Epithelial cell of esophagus (primary cell): ENCODE measurements at regions not wholly inside any gene's neighbourhood (a gene's known extent, or its start where the extent isn't known, plus 50 kb on each side); places are given as distances from the start of the nearest gene placed in this dataset.

Source experiments
- DNase-seq: peaks from one replicate; pipeline ENCODE4 v3.0.0; 2010; ENCODE audit warnings: low read depth
- H3K4me3 ChIP-seq: 2 replicates; pipeline ENCODE4 v1.5.1; 2011; ENCODE audit warnings: mild to moderate bottlenecking, low read length, control low read depth
- CTCF ChIP-seq: IDR thresholded peaks from 2 replicates; pipeline ENCODE4 v1.5.1; 2011; ENCODE audit warnings: low read depth, mild to moderate bottlenecking, low read length, control low read depth, inconsistent platforms; ENCODE audit not compliant: insufficient read depth; ENCODE audit errors: missing control alignments

- TF ChIP-seq CTCF, result no peak
- peak; percentile 29 for DNase-seq
Observed at GRCh38 chr1:187648091-187648490, 819.3 kb downstream of the PLA2G4A start.

GRCh38 chr1:187654635-187655034 lies 825.9 kb downstream of the PLA2G4A start:
- TF ChIP-seq CTCF, result no peak
- no peak overlapping the region for H3K4me3 ChIP-seq
- DNase-seq, result peak; percentile 22

More at GRCh38 chr1:187648091-187648490, 819.3 kb downstream of the PLA2G4A start:
- no peak overlapping the region for H3K4me3 ChIP-seq

GRCh38 chr1:187655104-187655503 lies 826.4 kb downstream of the PLA2G4A start:
- H3K4me3 ChIP-seq, result no peak overlapping the region
- DNase-seq, result peak; percentile 78
- TF ChIP-seq CTCF, result no peak

GRCh38 chr1:187665483-187665882 lies 836.7 kb downstream of the PLA2G4A start:
- no peak overlapping the region for H3K4me3 ChIP-seq
- no peak for DNase-seq
- no peak for TF ChIP-seq CTCF

GRCh38 chr1:187680823-187681222 lies 852.1 kb downstream of the PLA2G4A start:
- peak; percentile 13 for DNase-seq
- TF ChIP-seq CTCF, result no peak
- H3K4me3 ChIP-seq, result no peak overlapping the region

GRCh38 chr1:187682112-187682511 lies 853.4 kb downstream of the PLA2G4A start:
- H3K4me3 ChIP-seq, result no peak overlapping the region
- no peak for DNase-seq
- no peak for TF ChIP-seq CTCF

GRCh38 chr1:187685333-187685732 lies 856.6 kb downstream of the PLA2G4A start:
- H3K4me3 ChIP-seq, result no peak overlapping the region
- TF ChIP-seq CTCF, result no peak
- DNase-seq, result peak; percentile 57
